GM23338 (cell line): ENCODE measurements at regions not wholly inside any gene's neighbourhood (a gene's known extent, or its start where the extent isn't known, plus 50 kb on each side); places are given as distances from the start of the nearest gene placed in this dataset.

Experiments used
- ATAC-seq: fragments of 200-7000 bp; cut with Tn5 transposase; 3 replicates; pipeline ENCODE4 v1.9.1; 2020
- DNase-seq: peaks from one replicate; pipeline ENCODE4 v3.0.0-alpha.2; 2015; ENCODE audit warnings: low spot score
- H2AFZ ChIP-seq: fragments of 200-600 bp; sonication (generic); 2 replicates; pipeline ENCODE4 v1.8.0; 2016; ENCODE audit warnings: antibody characterized with exemption, mild to moderate bottlenecking, moderate library complexity
- H3F3A ChIP-seq: fragments of 200-600 bp; sonication (generic); replicated peaks from 2 replicates; pipeline ENCODE4 v1.8.0; 2017; ENCODE audit warnings: antibody characterized with exemption, mixed run types, low read depth
- H3K27ac ChIP-seq: fragments of 200-600 bp; sonication (generic); 2 replicates; pipeline ENCODE4 v1.6.1; 2016; ENCODE audit warnings: low read depth
- H3K27me3 ChIP-seq: fragments of 200-600 bp; sonication (generic); 2 replicates; pipeline ENCODE4 v1.8.0; 2016; ENCODE audit warnings: mild to moderate bottlenecking, mixed run types, moderate library complexity; ENCODE audit not compliant: insufficient read depth
- H3K36me3 ChIP-seq: fragments of 200-600 bp; sonication (generic); 2 replicates; pipeline ENCODE4 v1.8.0; 2016; ENCODE audit warnings: mild to moderate bottlenecking; ENCODE audit not compliant: insufficient read depth
- H3K4me1 ChIP-seq: fragments of 200-600 bp; sonication (generic); 2 replicates; pipeline ENCODE4 v1.8.0; 2016; ENCODE audit warnings: mild to moderate bottlenecking, moderate library complexity; ENCODE audit not compliant: insufficient read depth
- H3K4me2 ChIP-seq: fragments of 200-600 bp; sonication (generic); 2 replicates; pipeline ENCODE4 v1.7.1; 2017; ENCODE audit warnings: mixed run types
- H3K4me3 ChIP-seq: fragments of 200-600 bp; sonication (generic); 2 replicates; pipeline ENCODE4 v1.6.1; 2016; ENCODE audit warnings: mixed run types
- H3K79me2 ChIP-seq: fragments of 200-600 bp; sonication (generic); replicated peaks from 2 replicates; pipeline ENCODE4 v1.8.0; 2017; ENCODE audit warnings: mild to moderate bottlenecking; ENCODE audit not compliant: insufficient read depth
- H3K9me2 ChIP-seq: fragments of 200-600 bp; sonication (generic); 2 replicates; pipeline ENCODE4 v1.8.0; 2017; ENCODE audit not compliant: insufficient read depth
- H4K20me1 ChIP-seq: fragments of 200-600 bp; sonication (generic); replicated peaks from 2 replicates; pipeline ENCODE4 v1.8.0; 2017; ENCODE audit warnings: mild to moderate bottlenecking; ENCODE audit not compliant: insufficient read depth
- H3K27ac Mint-ChIP-seq: 2 replicates; pipeline ENCODE4 v1.8.0; 2020; ENCODE audit warnings: inconsistent platforms, mild to moderate bottlenecking, moderate library complexity, mixed read lengths
- H3K27me3 Mint-ChIP-seq: 3 replicates; pipeline ENCODE4 v1.8.0; 2022; ENCODE audit warnings: low read depth, mild to moderate bottlenecking, moderate library complexity, mixed read lengths, inconsistent platforms; ENCODE audit not compliant: insufficient read depth, poor library complexity
- H3K36me3 Mint-ChIP-seq: 3 replicates; pipeline ENCODE4 v1.8.0; 2021; ENCODE audit warnings: low read depth, mild to moderate bottlenecking, inconsistent platforms, moderate library complexity, mixed read lengths
- H3K4me1 Mint-ChIP-seq: 3 replicates; pipeline ENCODE4 v1.8.0; 2020; ENCODE audit warnings: mild to moderate bottlenecking, inconsistent platforms, mixed read lengths
- H3K4me3 Mint-ChIP-seq: 3 replicates; pipeline ENCODE4 v1.8.0; 2021; ENCODE audit warnings: moderate library complexity, mild to moderate bottlenecking, inconsistent platforms, mixed read lengths
- H3K9me3 Mint-ChIP-seq: 3 replicates; pipeline ENCODE4 v1.8.0; 2020; ENCODE audit warnings: moderate library complexity, mild to moderate bottlenecking, inconsistent platforms, mixed read lengths
- CREB1 ChIP-seq: fragments of 250-450 bp; sonication (Bioruptor Pico); IDR thresholded peaks from 2 replicates; pipeline ENCODE4 v1.5.0; 2020; ENCODE audit warnings: low read depth, mild to moderate bottlenecking, moderate library complexity
- CTCF ChIP-seq, 2 experiments: fragments of 200-600 bp in 1 of 2; sonication (generic) in 1 of 2; conservative IDR thresholded peaks; 2 replicates each; pipeline versions ENCODE4 v1.5.1 to v1.6.1; 2016 to 2017; ENCODE audit warnings: antibody characterized with exemption in 2 of 2, low read depth in 2 of 2, mild to moderate bottlenecking in 2 of 2, moderate library complexity in 1 of 2
- ETS1 ChIP-seq: IDR thresholded peaks from 2 replicates; pipeline ENCODE4 v1.6.1; 2016; ENCODE audit warnings: antibody characterized with exemption
- EZH2phosphoT487 ChIP-seq: fragments of 200-600 bp; sonication (generic); IDR thresholded peaks from one replicate; pipeline ENCODE4 v1.8.1; 2018; ENCODE audit warnings: antibody characterized with exemption; ENCODE audit not compliant: unreplicated experiment
- JUNB ChIP-seq: IDR thresholded peaks from one replicate; pipeline ENCODE4 v1.6.1; 2016; ENCODE audit warnings: antibody characterized with exemption; ENCODE audit not compliant: unreplicated experiment
- NANOG ChIP-seq: IDR thresholded peaks from 2 replicates; pipeline ENCODE4 v1.6.1; 2016; ENCODE audit warnings: antibody characterized with exemption, borderline replicate concordance
- STAT1 ChIP-seq: IDR thresholded peaks from one replicate; pipeline ENCODE4 v1.6.1; 2016; ENCODE audit warnings: antibody characterized with exemption; ENCODE audit not compliant: unreplicated experiment
- ZNF114 ChIP-seq: fragments of 250-450 bp; sonication (Bioruptor Pico); IDR thresholded peaks from 2 replicates; pipeline ENCODE4 v1.5.0; 2020; ENCODE audit warnings: mild to moderate bottlenecking, moderate library complexity
- ZNF462 ChIP-seq: fragments of 250-450 bp; sonication (Bioruptor Pico); IDR thresholded peaks from 2 replicates; pipeline ENCODE4 v1.5.0; 2020; ENCODE audit warnings: mild to moderate bottlenecking, moderate library complexity
- TF ChIP-seq, protein P1 (sequence below): IDR thresholded peaks from one replicate; pipeline ENCODE4 v1.6.1; 2018; ENCODE audit warnings: antibody characterized with exemption; ENCODE audit not compliant: unreplicated experiment

GRCh38 chr2:228548230-228548629 is 366.7 kb upstream of the SPHKAP start (continued):
- no peak for TF ChIP-seq ZNF462 (CRISPR knock-in tag)
- TF ChIP-seq ZNF114 (CRISPR knock-in tag) = no peak
- TF ChIP-seq EZH2phosphoT487 = no peak
- no peak for TF ChIP-seq JUNB
- no peak for TF ChIP-seq ETS1
- TF ChIP-seq CREB1 (CRISPR knock-in tag) = no peak

GRCh38 chr2:228545748-228546145 is 364.3 kb upstream of the SPHKAP start:
- Mint-ChIP-seq H3K9me3 (peaks cover 22% of the 10 kb centered on the region), H3K4me3 (no peak overlapping the region), H3K36me3 (peaks cover 10% of the 10 kb centered on the region; the same call in 1 of the 3 replicates), H3K27ac (no peak overlapping the region), H3K27me3 (peaks cover 4% of the 10 kb centered on the region), H3K4me1 (no peaks in the 10 kb centered on the region)
- H3K27ac ChIP-seq = no peak overlapping the region
- H3K4me1 ChIP-seq = no peaks in the 10 kb centered on the region
- TF ChIP-seq NANOG = no peak
- TF ChIP-seq STAT1 = no peak
- no peak for TF ChIP-seq JUNB
- no peak for TF ChIP-seq CREB1 (CRISPR knock-in tag)
- TF ChIP-seq EZH2phosphoT487 = no peak
- TF ChIP-seq CTCF (conservative IDR thresholded peaks at IDR 0.05; ENCODE audit: low read depth in 2 of 2) = no peak
- no peak for TF ChIP-seq ETS1
- TF ChIP-seq, protein P1, sequence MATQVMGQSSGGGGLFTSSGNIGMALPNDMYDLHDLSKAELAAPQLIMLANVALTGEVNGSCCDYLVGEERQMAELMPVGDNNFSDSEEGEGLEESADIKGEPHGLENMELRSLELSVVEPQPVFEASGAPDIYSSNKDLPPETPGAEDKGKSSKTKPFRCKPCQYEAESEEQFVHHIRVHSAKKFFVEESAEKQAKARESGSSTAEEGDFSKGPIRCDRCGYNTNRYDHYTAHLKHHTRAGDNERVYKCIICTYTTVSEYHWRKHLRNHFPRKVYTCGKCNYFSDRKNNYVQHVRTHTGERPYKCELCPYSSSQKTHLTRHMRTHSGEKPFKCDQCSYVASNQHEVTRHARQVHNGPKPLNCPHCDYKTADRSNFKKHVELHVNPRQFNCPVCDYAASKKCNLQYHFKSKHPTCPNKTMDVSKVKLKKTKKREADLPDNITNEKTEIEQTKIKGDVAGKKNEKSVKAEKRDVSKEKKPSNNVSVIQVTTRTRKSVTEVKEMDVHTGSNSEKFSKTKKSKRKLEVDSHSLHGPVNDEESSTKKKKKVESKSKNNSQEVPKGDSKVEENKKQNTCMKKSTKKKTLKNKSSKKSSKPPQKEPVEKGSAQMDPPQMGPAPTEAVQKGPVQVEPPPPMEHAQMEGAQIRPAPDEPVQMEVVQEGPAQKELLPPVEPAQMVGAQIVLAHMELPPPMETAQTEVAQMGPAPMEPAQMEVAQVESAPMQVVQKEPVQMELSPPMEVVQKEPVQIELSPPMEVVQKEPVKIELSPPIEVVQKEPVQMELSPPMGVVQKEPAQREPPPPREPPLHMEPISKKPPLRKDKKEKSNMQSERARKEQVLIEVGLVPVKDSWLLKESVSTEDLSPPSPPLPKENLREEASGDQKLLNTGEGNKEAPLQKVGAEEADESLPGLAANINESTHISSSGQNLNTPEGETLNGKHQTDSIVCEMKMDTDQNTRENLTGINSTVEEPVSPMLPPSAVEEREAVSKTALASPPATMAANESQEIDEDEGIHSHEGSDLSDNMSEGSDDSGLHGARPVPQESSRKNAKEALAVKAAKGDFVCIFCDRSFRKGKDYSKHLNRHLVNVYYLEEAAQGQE = no peak
- no peaks in the 10 kb centered on the region for H3K36me3 ChIP-seq
- H3K4me2 ChIP-seq = no peak overlapping the region
- H3K4me3 ChIP-seq = no peak overlapping the region
- H3F3A ChIP-seq = no peaks in the 10 kb centered on the region
- no peak overlapping the region for H2AFZ ChIP-seq
- no peak for DNase-seq
- H4K20me1 ChIP-seq = no peaks in the 10 kb centered on the region
- H3K79me2 ChIP-seq = no peaks in the 10 kb centered on the region
- no peaks in the 10 kb centered on the region for H3K27me3 ChIP-seq
- no peak for ATAC-seq
- peaks cover 3% of the 10 kb centered on the region; the same call in 1 of the 2 replicates for H3K9me2 ChIP-seq
